HG03571 (cell line): ENCODE measurements at regions not wholly inside any gene's neighbourhood (a gene's known extent, or its start where the extent isn't known, plus 50 kb on each side); places are given as distances from the start of the nearest gene placed in this dataset.
"Not testable (repeated sequence)": the region's sequence is repeated elsewhere in the genome, so short reads cannot be mapped to it uniquely, and the experiment has no call there.

Experiments
- ATAC-seq: cut with Tn5 transposase; IDR thresholded peaks from one replicate; pipeline ENCODE4 v1.9.1; 2021; ENCODE audit not compliant: unreplicated experiment

DNA sequence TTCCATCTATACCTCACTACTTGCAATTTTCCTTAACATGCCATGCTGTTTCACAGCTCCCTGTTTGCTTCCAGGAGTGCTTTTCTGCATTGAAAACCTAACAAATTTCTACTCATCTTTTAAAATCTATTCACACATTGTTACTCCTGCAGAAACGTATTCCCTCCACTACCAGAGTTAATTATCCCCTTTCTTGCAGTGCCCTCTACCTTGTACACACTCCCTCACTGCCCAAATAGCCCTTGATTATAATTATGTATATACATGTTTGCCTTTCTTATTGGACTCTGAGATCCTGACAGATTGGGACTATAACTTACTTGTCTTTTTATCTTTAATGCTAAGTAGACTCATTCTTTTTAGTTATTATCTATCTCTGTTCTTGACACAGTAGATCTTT, 325.0 kb downstream of the OXSM start:
- no peak for ATAC-seq

DNA sequence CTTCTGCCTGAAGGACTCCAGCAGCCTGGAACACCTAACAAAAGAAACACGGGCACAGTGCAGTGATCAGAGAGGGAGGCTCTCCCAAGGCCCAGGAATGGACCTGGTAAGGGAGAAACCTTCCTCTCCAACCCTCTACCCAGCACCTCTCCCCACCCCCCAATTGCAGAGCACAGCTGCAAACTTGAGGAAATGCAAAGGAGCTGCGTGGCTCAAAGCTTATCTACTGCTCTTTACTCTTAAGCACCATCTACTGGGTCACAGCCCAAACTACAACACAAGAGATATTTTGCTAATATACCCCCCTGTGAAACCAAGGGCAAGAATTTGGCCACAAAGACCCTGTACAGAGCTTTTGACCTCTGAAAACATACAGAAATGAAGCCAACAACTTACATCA, 328.3 kb downstream of the OXSM start:
- ATAC-seq: no peak

DNA sequence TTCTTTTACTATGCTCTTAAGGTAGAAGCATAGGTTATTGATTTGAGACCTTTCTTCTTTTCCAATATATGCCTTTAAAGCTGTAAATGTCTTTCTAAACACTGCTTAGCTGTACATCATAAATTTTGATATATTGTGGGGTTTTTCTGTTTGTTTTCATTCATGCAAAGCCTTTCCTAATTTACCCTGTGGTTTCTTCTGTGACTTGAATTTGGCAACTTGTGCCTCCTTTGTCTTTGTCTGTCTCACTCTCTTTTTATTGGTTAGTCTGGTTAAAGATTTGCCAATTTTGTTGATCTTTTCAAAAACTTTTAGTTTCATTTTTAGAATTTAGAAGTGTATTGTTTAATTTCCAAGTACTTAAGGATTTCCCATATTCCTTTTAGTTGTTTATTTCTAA, 343.1 kb downstream of the OXSM start:
- no peak for ATAC-seq

DNA sequence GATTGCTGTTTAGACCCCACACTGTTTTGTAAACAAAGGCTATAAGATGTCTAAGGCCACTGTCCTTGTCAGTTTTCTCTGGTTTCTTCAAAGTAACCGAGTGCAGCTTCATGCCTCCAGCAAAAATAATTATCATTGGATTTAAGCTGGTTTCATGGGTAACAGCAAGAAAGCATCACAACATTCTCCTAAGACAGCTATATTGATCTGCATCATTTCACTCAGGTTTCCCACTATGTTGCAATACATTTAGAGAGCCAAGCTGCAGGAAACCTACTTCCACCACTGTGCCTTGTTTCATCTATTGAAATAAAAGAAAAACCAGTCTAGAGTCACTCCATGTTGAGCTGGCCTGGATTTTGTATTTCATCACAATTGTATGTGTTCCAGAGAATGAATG, 351.4 kb downstream of the OXSM start:
- no peak for ATAC-seq

DNA sequence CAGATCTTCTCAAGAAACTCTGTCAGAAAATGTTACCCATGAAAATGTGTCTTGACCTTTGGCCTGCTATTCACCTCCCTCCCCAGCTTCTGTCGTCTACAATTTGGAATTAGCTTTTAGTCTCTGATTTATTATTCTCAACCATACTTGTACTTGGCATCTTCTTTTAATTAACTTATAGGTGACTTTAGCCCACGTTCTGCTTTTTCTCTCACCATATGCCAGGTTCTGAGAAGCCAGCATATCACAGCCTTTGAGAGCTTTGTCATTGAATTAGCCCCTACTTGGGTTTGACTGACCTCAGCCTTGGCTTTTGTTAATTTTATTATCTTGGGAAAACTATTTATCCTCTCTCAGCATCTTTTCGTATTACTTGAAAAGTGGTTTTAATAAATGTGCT, 355.9 kb downstream of the OXSM start:
- ATAC-seq: no peak

DNA sequence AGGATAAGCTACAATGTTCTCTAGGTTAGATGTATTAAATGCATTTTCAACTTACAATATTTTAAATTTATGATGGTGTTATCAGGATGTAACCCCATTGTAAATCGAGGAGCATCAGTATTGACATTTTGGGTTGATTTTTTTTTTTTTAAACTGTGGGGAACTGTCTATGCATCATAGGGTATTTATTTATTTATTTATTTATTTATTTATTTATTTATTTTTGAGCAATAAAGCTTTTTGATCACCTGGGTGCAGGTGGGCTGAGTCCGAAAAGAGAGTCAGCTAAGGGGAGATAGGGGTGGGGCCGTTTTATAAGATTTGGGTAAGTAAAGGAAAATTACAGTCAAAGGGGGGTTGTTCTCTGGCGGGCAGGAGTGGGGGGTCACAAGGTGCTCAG, 367.5 kb downstream of the OXSM start:
- ATAC-seq: not testable (repeated sequence)

DNA sequence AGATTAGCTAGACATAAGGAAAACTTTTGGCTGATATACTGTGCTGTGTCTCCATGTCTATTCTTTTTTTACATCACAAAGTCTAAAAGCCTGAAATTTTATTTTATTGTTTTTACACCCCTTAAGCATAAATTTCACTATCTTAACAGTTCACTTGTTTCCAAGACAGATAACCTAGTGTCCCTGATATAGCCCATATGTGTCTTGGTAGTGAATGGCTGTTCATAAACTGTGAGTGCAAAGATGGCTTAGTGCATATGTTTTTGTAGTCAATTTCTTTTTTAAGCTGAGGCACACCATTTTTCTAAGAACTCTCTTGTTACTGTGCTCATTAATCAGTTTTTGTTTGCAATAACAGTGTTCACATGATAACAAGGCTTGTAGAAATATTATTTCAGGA, 381.1 kb downstream of the OXSM start:
- no peak for ATAC-seq

DNA sequence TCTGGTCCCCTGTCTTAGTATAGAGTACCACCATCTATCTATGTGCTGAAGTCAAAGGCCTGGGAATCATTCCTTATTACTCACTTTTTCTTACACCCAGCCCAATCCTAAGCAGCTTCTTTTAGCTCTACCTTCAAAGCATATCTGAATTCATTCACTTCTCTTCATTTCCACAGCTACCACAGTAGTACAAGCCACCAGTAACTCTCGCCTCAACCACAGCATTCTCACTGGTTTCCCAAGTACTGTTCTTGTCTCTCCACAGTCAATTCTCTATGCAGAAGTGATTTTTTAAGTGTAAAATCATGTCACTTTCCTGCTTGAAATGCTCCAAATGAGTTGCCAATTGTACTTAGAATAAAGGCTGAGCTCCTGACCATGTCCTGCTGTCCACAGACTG, 401.7 kb downstream of the OXSM start:
- no peak for ATAC-seq

DNA sequence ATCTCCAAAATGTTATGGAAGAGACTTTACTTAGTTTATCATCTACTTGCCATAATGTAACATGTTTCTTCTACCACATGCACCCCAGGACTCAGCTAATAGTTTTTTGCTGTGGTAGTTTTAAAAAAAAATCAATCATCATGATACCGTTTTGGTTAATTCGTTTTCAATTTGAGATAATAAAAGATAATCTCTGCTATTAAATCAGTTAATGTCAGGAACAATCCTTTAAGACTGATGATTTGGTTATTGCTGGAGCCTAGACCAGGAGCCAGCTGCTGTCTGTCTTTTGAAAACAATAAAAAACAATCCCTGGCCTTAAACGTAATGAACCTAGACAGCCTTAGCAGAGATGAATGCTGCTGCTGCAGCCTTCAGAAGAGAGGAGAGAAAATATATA, 403.7 kb downstream of the OXSM start:
- no peak for ATAC-seq

DNA sequence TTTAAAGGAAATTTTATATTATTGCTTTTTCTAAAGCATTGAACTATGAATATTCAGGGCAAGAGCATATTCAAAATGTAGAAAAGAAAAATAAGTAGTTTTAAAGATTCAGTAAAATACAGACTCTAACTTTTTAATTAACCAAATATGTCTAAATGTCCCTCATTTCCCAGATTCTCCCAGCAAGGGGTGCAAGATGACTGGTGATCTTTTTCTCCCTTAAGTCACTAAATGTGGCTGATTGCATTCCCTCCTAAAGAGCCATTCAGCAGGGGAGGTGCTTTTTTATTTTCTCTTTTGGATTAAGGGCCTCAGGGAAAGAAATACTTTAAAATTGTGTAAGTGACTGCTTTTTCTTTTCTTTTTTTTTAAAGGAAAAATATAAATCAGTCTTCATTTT, 406.9 kb downstream of the OXSM start:
- no peak for ATAC-seq

DNA sequence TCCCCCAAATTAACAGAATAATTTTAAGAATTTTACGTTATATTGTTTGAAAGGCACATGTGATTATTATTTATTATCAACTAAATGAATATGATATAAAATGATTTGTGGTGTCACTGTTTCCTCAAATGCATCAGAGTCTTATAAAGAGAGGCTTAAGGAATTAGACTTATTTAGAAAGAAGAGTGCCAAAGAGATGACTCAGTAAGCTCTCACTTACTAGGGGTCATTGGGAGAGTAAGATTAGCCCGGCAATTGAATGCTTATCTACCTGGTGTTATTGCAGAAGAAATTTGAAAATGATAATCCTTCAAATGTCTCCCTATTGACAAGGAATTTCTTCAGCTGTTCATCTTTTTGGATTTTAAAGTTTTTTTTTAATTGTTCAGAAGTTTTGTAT, 408.7 kb downstream of the OXSM start:
- ATAC-seq: no peak

DNA sequence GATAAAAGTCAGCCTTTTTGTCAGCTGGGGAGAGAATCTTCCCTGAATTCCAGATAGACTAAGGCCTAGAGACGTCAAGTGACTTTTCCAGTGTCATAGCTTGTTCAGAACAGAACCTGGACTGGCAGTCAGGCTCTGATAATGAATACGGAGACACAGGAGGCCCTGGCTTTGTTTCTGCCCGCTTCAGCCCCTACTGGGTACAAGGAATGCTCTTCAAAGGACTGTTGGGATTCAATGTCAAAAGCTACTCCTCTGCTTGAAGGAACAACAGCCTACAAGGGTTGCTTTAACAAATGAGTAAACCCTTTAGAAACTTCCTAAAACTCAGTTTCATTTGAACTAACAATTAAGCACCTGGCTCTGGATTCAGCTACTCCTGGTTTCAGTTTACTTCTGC, 412.3 kb downstream of the OXSM start:
- ATAC-seq: no peak

DNA sequence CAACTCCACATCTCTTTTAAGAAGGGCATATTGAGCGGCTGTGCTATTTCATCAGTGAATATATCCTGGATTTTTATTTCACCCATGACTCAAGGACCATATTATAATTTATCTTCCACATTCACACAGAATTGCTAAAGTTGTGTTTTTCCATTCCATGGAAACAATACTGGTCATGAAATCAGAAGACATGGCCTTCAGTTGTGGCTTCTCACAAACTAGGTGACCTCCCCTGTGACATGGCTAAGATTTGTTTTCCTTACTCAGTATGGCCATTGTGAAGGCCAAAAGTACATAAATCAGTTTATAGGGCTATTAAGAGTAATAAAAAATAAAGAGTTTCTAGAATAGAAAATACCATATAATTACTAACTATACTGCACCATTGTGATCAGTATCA, 415.6 kb downstream of the OXSM start:
- ATAC-seq: no peak

DNA sequence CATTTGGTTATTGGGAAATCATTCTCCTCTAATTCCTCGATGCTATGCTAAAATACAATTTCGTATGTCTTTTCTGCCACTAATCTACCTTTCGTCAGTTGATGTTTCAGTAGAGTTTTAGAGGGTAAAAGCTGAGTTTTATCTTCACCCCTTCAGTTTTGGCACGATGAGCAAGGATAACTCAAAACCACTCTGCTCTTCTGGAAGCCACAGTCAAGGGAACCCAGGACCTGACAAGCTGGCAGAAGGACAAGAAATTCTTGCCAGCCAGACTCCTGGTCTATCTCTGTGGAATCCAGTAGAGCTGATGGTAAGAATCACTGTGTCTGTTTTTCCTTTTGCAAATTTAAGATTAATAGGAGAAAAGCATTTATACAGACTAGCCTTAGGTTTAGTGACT, 414.4 kb upstream of the LRRC3B start:
- ATAC-seq: no peak

DNA sequence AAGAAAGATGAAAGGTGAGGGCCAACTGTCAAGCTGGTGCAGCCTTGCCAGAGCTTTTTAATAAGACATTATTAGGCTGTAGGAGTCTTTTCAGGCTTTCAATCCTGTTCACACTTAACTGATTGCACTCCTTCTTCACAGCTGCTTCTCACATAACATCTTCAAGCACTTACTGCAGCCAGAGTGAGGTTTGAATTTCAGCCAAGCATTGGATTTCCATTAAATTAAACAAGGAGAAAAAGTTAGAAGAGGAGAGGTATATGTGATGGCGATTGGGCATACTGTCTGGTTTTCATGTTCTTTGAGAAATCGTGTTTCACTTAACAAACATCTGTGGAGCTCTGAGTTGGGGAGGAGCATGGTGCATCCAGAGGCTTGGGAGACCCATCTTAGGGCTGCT, 392.8 kb upstream of the LRRC3B start:
- no peak for ATAC-seq

DNA sequence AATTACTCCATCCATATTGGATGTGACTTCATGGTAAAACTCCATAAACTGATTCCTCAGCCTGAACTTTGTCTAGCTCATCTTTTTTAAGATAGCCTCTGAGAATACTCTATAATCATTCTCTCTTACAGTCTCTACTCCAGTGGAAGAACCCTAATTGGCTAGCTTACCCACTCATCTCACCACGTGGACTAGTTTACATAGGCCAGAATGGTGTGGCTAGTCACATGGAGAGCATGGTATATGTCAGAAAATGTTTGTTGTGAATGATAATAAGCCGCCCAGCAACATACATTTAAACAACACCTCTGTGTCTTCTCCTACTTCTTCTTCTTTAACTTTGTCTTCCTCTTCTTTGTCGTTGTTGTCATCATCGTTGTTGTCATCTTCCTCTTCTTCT, 389.2 kb upstream of the LRRC3B start:
- no peak for ATAC-seq

DNA sequence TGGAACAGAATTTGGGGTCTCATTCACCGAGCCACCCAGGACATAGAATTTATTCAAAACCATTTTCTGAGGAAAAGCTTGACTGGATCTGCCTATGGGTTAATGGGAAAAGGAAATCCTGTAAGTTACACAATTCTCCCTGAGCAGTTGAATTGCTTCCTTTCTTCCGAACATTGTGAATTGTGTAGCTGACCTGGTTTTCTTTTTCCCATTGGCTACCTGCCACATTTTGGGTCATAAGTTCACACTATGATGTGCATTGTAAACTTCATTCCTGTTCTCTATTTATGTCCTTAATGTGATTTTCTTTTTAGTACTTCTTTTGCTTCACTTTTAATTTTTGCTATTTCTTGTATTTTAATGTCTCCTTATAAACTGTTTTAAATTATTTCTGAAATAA, 386.0 kb upstream of the LRRC3B start:
- ATAC-seq: no peak

DNA sequence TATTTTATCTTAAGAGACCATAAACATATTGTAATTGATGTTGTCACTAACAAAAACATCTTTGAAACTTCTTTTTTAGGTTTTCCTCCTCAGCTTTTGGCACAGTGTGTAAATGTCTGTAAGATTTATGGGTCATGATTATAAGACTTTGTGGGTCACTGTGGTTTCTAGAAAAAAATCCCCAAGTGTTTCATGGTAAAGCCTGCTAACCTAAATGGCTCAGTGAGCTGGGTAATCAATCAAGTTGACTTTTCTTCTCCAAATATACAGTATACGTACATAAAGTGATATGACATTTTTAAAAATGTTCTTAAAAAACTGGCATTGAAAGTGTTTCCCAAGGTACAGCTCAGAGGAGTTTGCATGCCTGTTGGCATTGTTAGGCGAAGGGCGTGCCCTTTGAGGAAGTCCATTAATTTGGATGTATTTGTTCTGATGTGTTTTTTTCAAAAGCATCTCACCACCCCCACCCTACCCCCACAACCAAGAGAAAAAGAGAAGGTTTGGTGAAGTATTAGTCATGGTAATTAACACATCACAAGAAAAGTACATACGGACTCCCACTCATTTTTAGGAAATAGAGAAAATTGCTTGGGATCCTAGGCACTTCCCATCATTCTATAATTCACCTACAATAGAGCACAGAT, 385.4 kb upstream of the LRRC3B start:
- no peak for ATAC-seq

DNA sequence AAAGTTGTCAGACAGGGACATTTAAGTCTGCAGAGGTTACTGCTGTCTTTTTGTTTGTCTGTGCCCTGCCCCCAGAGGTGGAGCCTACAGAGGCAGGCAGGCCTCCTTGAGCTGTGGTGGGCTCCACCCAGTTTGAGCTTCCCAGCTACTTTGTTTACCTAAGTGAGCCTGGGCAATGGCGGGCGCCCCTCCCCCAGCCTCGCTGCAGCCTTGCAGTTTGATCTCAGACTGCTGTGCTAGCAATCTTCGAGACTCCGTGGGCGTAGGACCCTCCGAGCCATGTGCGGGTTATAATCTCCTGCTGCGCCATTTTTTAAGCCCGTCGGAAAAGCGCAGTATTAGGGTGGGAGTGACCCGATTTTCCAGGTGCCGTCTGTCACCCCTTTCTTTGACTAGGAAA, 378.0 kb upstream of the LRRC3B start:
- not testable (repeated sequence) for ATAC-seq

DNA sequence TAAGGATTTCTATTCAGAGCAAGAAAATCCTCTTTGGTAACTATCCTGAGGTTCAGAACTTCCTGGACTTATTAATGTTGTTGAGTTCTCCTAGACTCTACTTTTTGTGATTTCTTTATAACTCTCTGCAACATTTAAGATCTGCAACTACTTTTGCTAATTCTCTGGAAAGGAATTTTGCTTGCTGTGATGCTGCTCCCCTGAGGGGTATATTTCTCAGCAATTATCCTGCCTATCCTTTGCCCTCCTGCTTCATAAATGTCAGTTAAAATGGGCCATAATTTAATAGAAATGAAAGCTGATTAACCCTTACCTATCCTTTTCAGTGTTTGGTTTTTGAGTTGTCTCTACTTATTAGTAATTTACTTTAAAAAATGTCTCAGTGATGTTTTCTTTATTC, 377.3 kb upstream of the LRRC3B start:
- ATAC-seq: no peak

DNA sequence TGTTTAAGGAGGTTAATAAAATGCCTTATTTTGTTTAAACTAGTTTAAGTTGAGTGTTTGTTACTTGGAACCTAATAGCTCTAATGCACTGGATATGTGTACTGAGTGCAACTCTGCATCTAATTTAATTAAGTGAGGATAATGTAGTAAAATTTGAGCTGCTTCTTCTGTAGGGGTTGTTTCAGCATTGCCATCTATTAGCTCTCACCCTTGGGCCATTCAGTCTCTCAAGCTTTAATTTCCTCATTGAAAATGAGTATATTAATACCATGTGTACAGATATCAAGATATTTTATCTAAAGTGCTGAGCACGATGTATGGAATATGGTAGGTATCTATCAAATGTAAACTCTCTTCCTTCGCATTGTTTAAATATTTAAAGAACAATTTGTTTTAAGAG, 375.7 kb upstream of the LRRC3B start:
- no peak for ATAC-seq

DNA sequence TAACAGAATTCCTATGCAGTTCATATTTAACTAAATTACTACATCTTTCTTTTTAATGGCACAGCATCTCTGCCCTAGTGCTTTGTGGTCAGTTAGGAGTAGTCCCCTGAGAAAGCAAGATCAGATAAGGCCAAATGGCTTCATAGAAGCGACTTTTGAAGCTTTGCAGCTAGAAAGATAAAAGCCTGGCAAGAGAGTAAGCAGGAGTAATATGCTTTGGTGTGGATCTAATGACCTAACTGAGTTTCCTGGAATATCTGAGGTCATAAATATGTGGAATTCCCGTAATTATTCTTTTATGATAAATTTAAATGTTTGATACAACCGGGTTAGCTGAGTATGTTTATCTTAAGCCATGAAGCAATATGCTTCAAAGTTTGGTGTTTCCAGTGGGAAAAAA, 374.9 kb upstream of the LRRC3B start:
- ATAC-seq: no peak

DNA sequence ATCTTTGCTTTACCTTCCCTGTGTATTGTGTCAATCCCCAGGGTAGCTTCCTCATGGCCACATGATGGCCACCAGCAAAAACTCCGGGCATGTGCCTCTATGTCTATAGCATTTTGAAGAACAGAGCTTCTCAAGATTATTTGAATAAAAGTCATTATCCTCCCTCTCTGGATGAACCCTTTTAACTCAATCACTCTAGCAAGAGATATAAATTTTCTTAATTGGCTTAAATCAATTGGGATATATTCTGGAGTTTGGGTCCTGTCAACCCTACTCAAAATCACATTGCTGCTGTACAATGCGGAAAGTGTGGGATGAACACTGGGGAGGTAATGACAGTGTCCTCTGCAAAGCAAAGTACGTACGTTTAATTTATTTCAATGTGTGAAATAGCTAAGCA, 370.6 kb upstream of the LRRC3B start:
- no peak for ATAC-seq

DNA sequence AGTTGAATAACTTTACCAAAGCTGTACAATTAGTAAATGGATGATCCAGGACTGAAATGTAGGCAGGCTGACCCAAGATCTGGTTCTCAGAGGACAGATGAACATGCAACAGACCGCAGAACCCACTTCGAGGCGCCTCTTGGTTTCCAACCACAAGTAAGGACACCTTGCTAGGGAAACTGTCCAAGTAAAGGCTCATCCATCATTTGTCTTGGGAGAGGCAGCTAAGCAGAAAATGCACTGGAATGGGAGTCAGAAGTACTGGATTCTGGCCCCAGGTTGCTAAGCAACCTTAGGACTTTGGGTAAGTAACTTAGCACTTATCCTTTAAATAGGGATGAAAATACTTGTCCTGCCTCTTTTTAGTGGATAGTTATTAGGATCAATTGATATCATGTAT, 366.3 kb upstream of the LRRC3B start:
- ATAC-seq: no peak
